T-cell (primary cell): ENCODE measurements at regions not wholly inside any gene's neighbourhood (a gene's known extent, or its start where the extent isn't known, plus 50 kb on each side); places are given as distances from the start of the nearest gene placed in this dataset.

Source experiments
- ATAC-seq, 4 experiments: fragments of 200-7000 bp in 3 of 4; fragments of 150-1000 bp in 1 of 4; cut with Tn5 transposase; replicated peaks in 1 of 4; 1 replicate in 3 of 4; 2 replicates in 1 of 4; pipeline ENCODE4 v1.10.0; 2021; ENCODE audit warnings: moderate library complexity in 3 of 4, mild to moderate bottlenecking in 2 of 4, moderate number of reproducible peaks in 1 of 4
- CTCF ChIA-PET, 2 donors: fragments of 300-600 bp; sonication (Branson Sonifier 250); formaldehyde crosslinking; loops; one replicate each; lab custom pipeline; 2022; ENCODE audit warnings: antibody characterized with exemption in 2 of 2; lab: Charles Lee
- POLR2A ChIA-PET, 2 donors: fragments of 300-600 bp; sonication (Branson Sonifier 250); formaldehyde crosslinking; loops; one replicate each; lab custom pipeline; 2022; ENCODE audit warnings: antibody characterized with exemption in 2 of 2; lab: Charles Lee
- DNase-seq, 35 experiments: peaks; one replicate each; pipeline versions ENCODE4 v3.0.0 to v3.0.0-alpha.2; 2013 to 2023
- H3K27ac ChIP-seq: one replicate; pipeline ENCODE4 v1.5.1; 2013; ENCODE audit warnings: low read length
- H3K27me3 ChIP-seq, 2 experiments: replicated peaks in 1 of 2; 1 replicate in 1 of 2; 2 replicates in 1 of 2; pipeline versions ENCODE4 v1.6.1 to v1.7.0; 2013; ENCODE audit warnings: low read length in 1 of 2, mixed read lengths in 1 of 2; ENCODE audit not compliant: control insufficient read depth in 2 of 2, insufficient read depth in 2 of 2; ENCODE audit errors: extremely low read depth in 1 of 2
- H3K36me3 ChIP-seq, 2 donors: 1 replicate in 1 of 2; 2 replicates in 1 of 2; pipeline versions ENCODE4 v1.6.1 to v1.7.0; 2013; ENCODE audit warnings: low read length in 1 of 2; ENCODE audit not compliant: control insufficient read depth in 2 of 2, insufficient read depth in 1 of 2; ENCODE audit errors: extremely low read depth in 1 of 2
- H3K4me1 ChIP-seq, 2 experiments: 1 replicate in 1 of 2; 2 replicates in 1 of 2; pipeline versions ENCODE4 v1.6.1 to v1.7.0; 2013; ENCODE audit warnings: low read length in 2 of 2, mixed read lengths in 1 of 2; ENCODE audit not compliant: insufficient read depth in 2 of 2, control insufficient read depth in 1 of 2; ENCODE audit errors: extremely low read depth in 1 of 2
- H3K4me3 ChIP-seq, 2 donors: 1 replicate in 1 of 2; 2 replicates in 1 of 2; pipeline versions ENCODE4 v1.5.1 to v1.7.0; 2013; ENCODE audit warnings: mild to moderate bottlenecking in 2 of 2, low read length in 1 of 2, moderate library complexity in 1 of 2; ENCODE audit not compliant: control insufficient read depth in 1 of 2; ENCODE audit errors: extremely low read depth in 1 of 2
- H3K9me3 ChIP-seq: 2 replicates; pipeline ENCODE4 v1.7.0; 2013
- H3K27ac Mint-ChIP-seq, 2 donors: one replicate each; pipeline ENCODE4 v1.8.0; 2020 to 2021; ENCODE audit warnings: mild to moderate bottlenecking in 2 of 2, mixed read lengths in 2 of 2
- H3K27me3 Mint-ChIP-seq, 2 donors: one replicate each; pipeline ENCODE4 v1.8.0; 2021 to 2022; ENCODE audit warnings: mixed read lengths in 2 of 2
- H3K36me3 Mint-ChIP-seq: one replicate; pipeline ENCODE4 v1.8.0; 2021; ENCODE audit warnings: mixed read lengths
- H3K4me1 Mint-ChIP-seq, 3 donors: one replicate each; pipeline ENCODE4 v1.8.0; 2020 to 2022; ENCODE audit warnings: mixed read lengths in 3 of 3, mild to moderate bottlenecking in 1 of 3
- H3K4me3 Mint-ChIP-seq, 3 donors: one replicate each; pipeline ENCODE4 v1.8.0; 2020 to 2022; ENCODE audit warnings: mild to moderate bottlenecking in 3 of 3, mixed read lengths in 3 of 3, moderate library complexity in 3 of 3
- H3K9me3 Mint-ChIP-seq, 3 donors: one replicate each; pipeline ENCODE4 v1.8.0; 2020 to 2022; ENCODE audit warnings: mixed read lengths in 3 of 3
- WGBS: methylation state at CpG from one replicate; pipeline ENCODE4 v1.1.5; 2013; ENCODE audit warnings: missing lambda C conversion rate; ENCODE audit not compliant: insufficient coverage; 5-methylcytosine and 5-hydroxymethylcytosine counted together

DNA sequence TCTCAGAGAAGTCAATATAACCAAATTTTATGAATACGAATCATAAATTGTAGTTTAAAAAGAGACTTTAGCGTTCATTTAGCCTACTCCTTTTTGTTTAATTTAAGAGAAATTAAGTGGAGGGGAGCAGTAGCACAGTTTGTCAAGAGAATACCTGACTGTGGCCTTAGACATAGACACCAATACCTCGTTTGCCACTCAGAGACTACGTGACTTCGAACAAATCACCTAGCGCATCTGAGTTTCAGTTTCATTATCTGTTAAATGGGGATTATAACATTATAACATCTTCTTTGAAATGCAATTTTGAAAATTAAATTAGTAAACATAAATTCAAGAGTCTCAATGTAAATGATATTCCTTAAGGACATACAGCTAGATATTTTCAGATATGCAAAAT lies 581.5 kb upstream of the VRK2 start:
- Histone ChIP-seq H3K9me3 (no peaks in the 10 kb centered on the region), H3K36me3 (no peaks in the 10 kb centered on the region), H3K27me3 (no peaks in the 10 kb centered on the region), H3K27ac (no peak overlapping the region), H3K4me3 (no peak overlapping the region), H3K4me1 (no peaks in the 10 kb centered on the region)
- ATAC-seq: no peak
- H3K4me1 Mint-ChIP-seq: no peaks in the 10 kb centered on the region
- POLR2A ChIA-PET: no interaction called here
- H3K9me3 Mint-ChIP-seq: peaks cover 7 to 15% (median 14%) of the 10 kb centered on the region in 3 donors
- H3K27me3 Mint-ChIP-seq: no peaks in the 10 kb centered on the region
- no CpG with 5 or more reads among the region's 6 CpGs for WGBS
- H3K36me3 Mint-ChIP-seq: no peaks in the 10 kb centered on the region
- DNase-seq: no peak
- CTCF ChIA-PET: no interaction called here
- H3K27ac Mint-ChIP-seq: no peak overlapping the region
- no peak overlapping the region for H3K4me3 Mint-ChIP-seq

DNA sequence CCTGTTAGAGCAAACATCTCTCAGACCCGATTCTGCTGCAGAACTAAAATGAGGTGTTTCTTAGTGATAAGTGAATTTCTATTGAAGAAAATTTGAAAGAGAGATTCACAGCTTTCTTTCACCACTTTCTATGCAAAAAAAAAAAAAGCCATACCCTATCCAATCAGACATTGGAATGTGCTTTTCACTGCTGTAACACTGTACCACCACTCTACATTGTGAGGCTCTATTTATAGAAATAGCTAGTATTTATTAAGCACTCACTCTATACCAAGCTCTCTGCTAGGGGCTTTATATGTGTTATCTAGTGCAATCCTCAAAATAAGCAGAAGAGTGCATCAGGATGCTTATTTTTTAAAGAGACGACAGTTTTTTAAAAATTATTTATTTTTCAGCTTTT lies 580.6 kb upstream of the VRK2 start:
- no CpG with 5 or more reads among the region's 2 CpGs for WGBS
- DNase-seq (no peak), ATAC-seq (no peak)
- Mint-ChIP-seq H3K27me3 (no peaks in the 10 kb centered on the region), H3K36me3 (no peaks in the 10 kb centered on the region), H3K4me1 (no peaks in the 10 kb centered on the region), H3K4me3 (no peak overlapping the region), H3K9me3 (peaks cover 4 to 14% (median 10%) of the 10 kb centered on the region in 3 donors), H3K27ac (no peak overlapping the region)
- no peaks in the 10 kb centered on the region for H3K27me3 ChIP-seq
- H3K36me3 ChIP-seq: no peaks in the 10 kb centered on the region
- ChIA-PET CTCF (no interaction called here), POLR2A (no interaction called here)
- no peak overlapping the region for H3K4me3 ChIP-seq
- no peaks in the 10 kb centered on the region for H3K4me1 ChIP-seq
- H3K9me3 ChIP-seq: no peaks in the 10 kb centered on the region
- H3K27ac ChIP-seq: no peak overlapping the region

DNA sequence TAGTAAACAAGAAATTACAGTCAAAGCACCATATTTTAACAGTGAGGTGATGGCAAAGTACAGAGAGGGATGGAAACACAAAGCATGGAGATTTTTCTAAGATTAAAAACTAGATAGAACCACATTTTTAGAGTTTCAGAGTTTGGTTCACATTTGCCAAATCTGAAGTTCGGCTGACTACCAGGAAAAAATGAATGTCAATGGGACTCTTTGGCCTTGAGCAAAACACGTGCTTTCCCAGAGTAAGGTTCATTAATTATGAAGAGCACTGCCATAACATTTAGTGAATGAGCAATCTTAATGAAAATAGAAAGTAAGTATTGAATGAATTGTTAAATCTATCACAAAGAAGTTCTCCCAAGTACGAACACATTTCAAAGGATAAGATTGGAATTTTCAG lies 571.2 kb upstream of the VRK2 start:
- CTCF ChIA-PET: no interaction called here
- Histone ChIP-seq H3K27ac (no peak overlapping the region), H3K4me3 (no peak overlapping the region), H3K9me3 (no peaks in the 10 kb centered on the region), H3K4me1 (no peaks in the 10 kb centered on the region), H3K36me3 (no peaks in the 10 kb centered on the region), H3K27me3 (no peaks in the 10 kb centered on the region)
- Mint-ChIP-seq H3K4me3 (no peak overlapping the region), H3K27ac (no peak overlapping the region), H3K27me3 (no peaks in the 10 kb centered on the region), H3K4me1 (no peaks in the 10 kb centered on the region), H3K9me3 (peaks cover 3 to 14% (median 10%) of the 10 kb centered on the region in 3 donors), H3K36me3 (no peaks in the 10 kb centered on the region)
- 56% methylated on average over 2 of the region's 3 CpGs for WGBS
- ATAC-seq (no peak), DNase-seq (no peak)
- POLR2A ChIA-PET: no interaction called here

DNA sequence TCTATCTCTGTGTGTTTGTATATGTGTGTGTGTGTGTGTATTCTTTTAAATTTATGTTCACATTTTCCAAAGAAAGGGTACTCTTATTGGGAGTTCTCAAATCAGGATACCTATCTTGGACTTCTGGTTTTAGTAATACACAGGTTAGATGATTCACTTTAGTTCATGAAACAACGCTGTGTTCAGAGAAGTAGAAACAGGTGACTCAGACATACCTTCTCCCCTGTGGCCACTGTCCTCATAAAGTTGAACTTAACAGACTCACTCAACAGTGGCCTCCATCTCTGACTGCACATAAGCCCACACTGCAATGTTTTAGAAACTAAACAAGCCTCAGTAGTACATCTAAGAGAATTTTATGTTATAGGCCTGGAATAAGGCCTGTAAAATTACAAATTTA lies 566.6 kb upstream of the VRK2 start:
- H3K4me1 Mint-ChIP-seq: no peaks in the 10 kb centered on the region
- no peaks in the 10 kb centered on the region for H3K36me3 Mint-ChIP-seq
- H3K27ac Mint-ChIP-seq: no peak overlapping the region
- no peak for DNase-seq
- H3K27me3 Mint-ChIP-seq: no peaks in the 10 kb centered on the region
- Histone ChIP-seq H3K27ac (no peak overlapping the region), H3K4me1 (no peaks in the 10 kb centered on the region), H3K4me3 (no peak overlapping the region), H3K36me3 (no peaks in the 10 kb centered on the region), H3K27me3 (no peaks in the 10 kb centered on the region), H3K9me3 (no peaks in the 10 kb centered on the region)
- no peak for ATAC-seq
- no peak overlapping the region for H3K4me3 Mint-ChIP-seq
- POLR2A ChIA-PET: no interaction called here
- no CpG with 5 or more reads among the region's 1 CpG for WGBS
- CTCF ChIA-PET: no interaction called here
- peaks cover 3 to 14% (median 6%) of the 10 kb centered on the region in 3 donors for H3K9me3 Mint-ChIP-seq

DNA sequence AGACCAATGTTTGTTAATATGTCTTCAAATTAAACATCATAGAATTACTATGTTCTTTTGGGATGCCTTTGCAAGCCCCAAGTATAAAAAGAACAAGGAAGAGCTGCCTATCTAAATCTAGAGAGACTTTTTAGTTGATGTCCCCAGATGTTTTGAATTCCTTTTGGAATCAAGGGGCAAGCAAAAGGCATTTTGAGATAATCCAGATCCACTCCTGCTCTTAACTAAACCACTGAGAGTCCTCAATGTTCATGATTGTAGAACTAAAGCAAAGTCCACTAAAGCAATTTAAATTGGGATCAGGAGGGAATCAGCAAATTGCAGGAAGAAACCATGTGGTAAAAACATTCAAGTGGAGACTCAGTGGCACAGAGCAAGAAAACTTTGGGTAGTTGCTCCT lies 558.5 kb upstream of the VRK2 start:
- Histone ChIP-seq H3K36me3 (no peaks in the 10 kb centered on the region), H3K4me1 (no peaks in the 10 kb centered on the region), H3K9me3 (no peaks in the 10 kb centered on the region), H3K27me3 (no peaks in the 10 kb centered on the region), H3K27ac (no peak overlapping the region), H3K4me3 (no peak overlapping the region)
- H3K27me3 Mint-ChIP-seq: no peaks in the 10 kb centered on the region
- no peaks in the 10 kb centered on the region for H3K4me1 Mint-ChIP-seq
- ChIA-PET CTCF (interaction anchor here in 1 of 2 donors (1.1 kb wide), 1 partner anchor 9 kb away, joined by 3 read pairs; no protein-coding TSS in a partner anchor), POLR2A (no interaction called here)
- no peak overlapping the region for H3K27ac Mint-ChIP-seq
- peaks cover 0 to 6% (median 2%) of the 10 kb centered on the region in 3 donors for H3K9me3 Mint-ChIP-seq
- no peak for DNase-seq
- H3K4me3 Mint-ChIP-seq: no peak overlapping the region
- H3K36me3 Mint-ChIP-seq: no peaks in the 10 kb centered on the region
- ATAC-seq: no peak

DNA sequence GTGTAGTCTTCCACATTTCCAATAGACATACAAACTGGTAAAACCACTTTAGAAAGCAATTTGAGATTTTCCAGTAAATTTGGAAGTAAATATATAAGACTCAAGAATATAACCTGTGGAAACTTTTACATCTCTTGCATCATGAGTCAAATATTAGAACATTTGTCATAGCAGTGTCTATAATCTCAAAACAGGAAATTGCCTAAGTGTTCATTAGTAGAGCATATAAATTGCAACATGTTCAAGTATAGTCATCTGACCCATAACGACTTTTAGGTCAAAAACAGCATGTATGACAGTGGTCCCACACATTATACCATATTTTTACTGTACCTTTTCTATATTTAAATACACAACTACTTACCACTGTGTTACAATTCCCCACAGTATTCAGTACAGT lies 555.9 kb upstream of the VRK2 start:
- no peak for ATAC-seq
- POLR2A ChIA-PET: no interaction called here
- no peak overlapping the region for H3K27ac ChIP-seq
- H3K9me3 ChIP-seq: no peaks in the 10 kb centered on the region
- WGBS: no CpG with 5 or more reads among the region's 1 CpG
- no peaks in the 10 kb centered on the region for H3K4me1 ChIP-seq
- no peaks in the 10 kb centered on the region for H3K36me3 ChIP-seq
- Mint-ChIP-seq H3K4me1 (no peaks in the 10 kb centered on the region), H3K4me3 (no peak overlapping the region), H3K27me3 (no peaks in the 10 kb centered on the region), H3K27ac (no peak overlapping the region), H3K9me3 (peaks cover 4 to 9% (median 9%) of the 10 kb centered on the region in 3 donors), H3K36me3 (no peaks in the 10 kb centered on the region)
- CTCF ChIA-PET: no interaction called here
- H3K4me3 ChIP-seq: no peak overlapping the region
- no peak for DNase-seq
- H3K27me3 ChIP-seq: no peaks in the 10 kb centered on the region

DNA sequence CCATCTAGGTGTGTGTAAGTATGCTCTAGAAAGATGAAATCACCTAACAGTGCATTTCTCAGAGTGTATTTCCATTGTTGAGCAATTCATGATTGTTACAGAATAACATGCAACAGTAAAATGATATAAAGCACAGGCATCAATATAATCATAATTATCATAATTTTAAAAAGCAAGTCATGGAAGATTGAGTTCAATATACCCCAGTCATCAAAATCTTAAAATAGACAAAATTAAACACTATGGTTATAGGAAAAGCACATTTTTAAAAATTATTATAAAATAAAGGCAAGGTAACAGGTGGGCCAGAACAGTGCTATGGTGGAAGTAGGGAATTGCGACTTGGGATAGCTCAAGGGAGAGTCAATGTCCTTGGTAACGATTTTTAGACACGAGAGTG lies 555.4 kb upstream of the VRK2 start:
- DNase-seq (no peak), ATAC-seq (no peak)
- Mint-ChIP-seq H3K36me3 (no peaks in the 10 kb centered on the region), H3K4me3 (no peak overlapping the region), H3K27me3 (no peaks in the 10 kb centered on the region), H3K27ac (no peak overlapping the region), H3K4me1 (no peaks in the 10 kb centered on the region), H3K9me3 (peaks cover 4 to 9% (median 9%) of the 10 kb centered on the region in 3 donors)
- Histone ChIP-seq H3K27ac (no peak overlapping the region), H3K4me1 (no peaks in the 10 kb centered on the region), H3K27me3 (no peaks in the 10 kb centered on the region), H3K9me3 (no peaks in the 10 kb centered on the region), H3K4me3 (no peak overlapping the region), H3K36me3 (no peaks in the 10 kb centered on the region)
- ChIA-PET CTCF (no interaction called here), POLR2A (no interaction called here)
- no CpG with 5 or more reads among the region's 3 CpGs for WGBS
